Activated CD4-positive, alpha-beta T cell treated with anti-CD3 and anti-CD28 coated beads, Interleukin-2, Interleukin-6, amounts not matched to agents 100 ng/mL and 50 ng/mL, durations not matched to agents 16 hours and 8 hours (primary cell): ENCODE measurements at regions not wholly inside any gene's neighbourhood (a gene's known extent, or its start where the extent isn't known, plus 50 kb on each side); places are given as distances from the start of the nearest gene placed in this dataset.

Experiments
- DNase-seq: peaks from one replicate; pipeline ENCODE4 v3.0.0-alpha.2; 2020

- no peak for DNase-seq
These were observed 317.3 kb downstream of the GADD45G start for GRCh38 chr9:89922099-89922498.

GRCh38 chr9:89923174-89923573 lies 318.4 kb downstream of the GADD45G start:
- no peak for DNase-seq

GRCh38 chr9:89923961-89924504 lies 319.2 kb downstream of the GADD45G start:
- peak; percentile 47 for DNase-seq

GRCh38 chr9:89924611-89925010 lies 319.8 kb downstream of the GADD45G start:
- no peak for DNase-seq

GRCh38 chr9:89926167-89926566 lies 321.4 kb downstream of the GADD45G start:
- DNase-seq, result no peak

- no peak for DNase-seq
These were observed 321.9 kb downstream of the GADD45G start for GRCh38 chr9:89926691-89927220.

GRCh38 chr9:89928106-89928505 lies 323.3 kb downstream of the GADD45G start:
- DNase-seq, result no peak

GRCh38 chr9:89928521-89929275 lies 323.9 kb downstream of the GADD45G start:
- no peak for DNase-seq

- DNase-seq, result no peak
These were observed 324.5 kb downstream of the GADD45G start for GRCh38 chr9:89929315-89929672.

- DNase-seq, result no peak
These were observed 325.1 kb downstream of the GADD45G start for GRCh38 chr9:89929673-89930480.

- no peak for DNase-seq
These were observed 328.8 kb downstream of the GADD45G start for GRCh38 chr9:89933578-89933977.

GRCh38 chr9:89935115-89935514 lies 330.3 kb downstream of the GADD45G start:
- DNase-seq, result no peak

GRCh38 chr9:89935801-89936200 lies 331.0 kb downstream of the GADD45G start:
- DNase-seq, result no peak

GRCh38 chr9:89937051-89937450 lies 332.2 kb downstream of the GADD45G start:
- DNase-seq, result no peak

GRCh38 chr9:89939181-89939580 lies 334.4 kb downstream of the GADD45G start:
- no peak for DNase-seq

- no peak for DNase-seq
These were observed 334.9 kb downstream of the GADD45G start for GRCh38 chr9:89939626-89940292.

- DNase-seq, result no peak
These were observed 335.8 kb downstream of the GADD45G start for GRCh38 chr9:89940625-89941024.

- peak; percentile 57 for DNase-seq
These were observed 337.1 kb downstream of the GADD45G start for GRCh38 chr9:89941875-89942274.

- DNase-seq, result no peak
These were observed 337.8 kb downstream of the GADD45G start for GRCh38 chr9:89942643-89943042.

- DNase-seq, result no peak
These were observed 338.5 kb downstream of the GADD45G start for GRCh38 chr9:89943309-89943708.

GRCh38 chr9:89943728-89944127 lies 338.9 kb downstream of the GADD45G start:
- no peak for DNase-seq

GRCh38 chr9:89945133-89945532 lies 340.3 kb downstream of the GADD45G start:
- no peak for DNase-seq

GRCh38 chr9:89946741-89947140 lies 341.9 kb downstream of the GADD45G start:
- no peak for DNase-seq
